GM21786 (cell line): ENCODE measurements at regions not wholly inside any gene's neighbourhood (a gene's known extent, or its start where the extent isn't known, plus 50 kb on each side); places are given as distances from the start of the nearest gene placed in this dataset.

Experiments
- ATAC-seq: cut with Tn5 transposase; IDR thresholded peaks from one replicate; pipeline ENCODE4 v1.9.1; 2021; ENCODE audit not compliant: unreplicated experiment

GRCh38 chr20:51163996-51164600, 141.2 kb upstream of the KCNG1 start:
- ATAC-seq: no peak

GRCh38 chr20:51162015-51162414, 139.1 kb upstream of the KCNG1 start:
- ATAC-seq: no peak

DNA sequence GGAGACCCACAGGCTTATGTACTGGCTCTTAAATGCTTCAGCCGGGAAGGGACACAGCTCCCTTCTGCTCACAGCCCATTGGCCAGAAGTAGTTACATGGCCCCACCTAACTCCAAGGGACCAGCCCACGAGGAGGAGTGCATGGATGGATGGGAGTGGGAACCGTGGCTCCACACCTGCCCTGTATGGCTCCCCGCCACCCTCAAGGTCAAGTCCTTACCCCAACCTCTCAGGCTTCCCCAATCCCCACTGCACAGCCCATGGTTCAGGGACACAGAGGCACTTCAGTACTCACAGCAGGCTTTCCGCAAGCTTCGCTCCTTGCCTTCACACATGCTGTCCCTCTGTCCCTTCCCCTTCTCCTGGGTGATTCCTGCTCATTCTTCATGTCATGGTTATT, 137.9 kb upstream of the KCNG1 start:
- no peak for ATAC-seq

GRCh38 chr20:51159981-51160380, 137.1 kb upstream of the KCNG1 start:
- ATAC-seq: no peak

- no peak for ATAC-seq
Observed at GRCh38 chr20:51159303-51159702, 136.4 kb upstream of the KCNG1 start.

- ATAC-seq: no peak
Observed at GRCh38 chr20:51158226-51158625, 135.3 kb upstream of the KCNG1 start.

- no peak for ATAC-seq
Observed at GRCh38 chr20:51156041-51156982, 133.4 kb upstream of the KCNG1 start.

DNA sequence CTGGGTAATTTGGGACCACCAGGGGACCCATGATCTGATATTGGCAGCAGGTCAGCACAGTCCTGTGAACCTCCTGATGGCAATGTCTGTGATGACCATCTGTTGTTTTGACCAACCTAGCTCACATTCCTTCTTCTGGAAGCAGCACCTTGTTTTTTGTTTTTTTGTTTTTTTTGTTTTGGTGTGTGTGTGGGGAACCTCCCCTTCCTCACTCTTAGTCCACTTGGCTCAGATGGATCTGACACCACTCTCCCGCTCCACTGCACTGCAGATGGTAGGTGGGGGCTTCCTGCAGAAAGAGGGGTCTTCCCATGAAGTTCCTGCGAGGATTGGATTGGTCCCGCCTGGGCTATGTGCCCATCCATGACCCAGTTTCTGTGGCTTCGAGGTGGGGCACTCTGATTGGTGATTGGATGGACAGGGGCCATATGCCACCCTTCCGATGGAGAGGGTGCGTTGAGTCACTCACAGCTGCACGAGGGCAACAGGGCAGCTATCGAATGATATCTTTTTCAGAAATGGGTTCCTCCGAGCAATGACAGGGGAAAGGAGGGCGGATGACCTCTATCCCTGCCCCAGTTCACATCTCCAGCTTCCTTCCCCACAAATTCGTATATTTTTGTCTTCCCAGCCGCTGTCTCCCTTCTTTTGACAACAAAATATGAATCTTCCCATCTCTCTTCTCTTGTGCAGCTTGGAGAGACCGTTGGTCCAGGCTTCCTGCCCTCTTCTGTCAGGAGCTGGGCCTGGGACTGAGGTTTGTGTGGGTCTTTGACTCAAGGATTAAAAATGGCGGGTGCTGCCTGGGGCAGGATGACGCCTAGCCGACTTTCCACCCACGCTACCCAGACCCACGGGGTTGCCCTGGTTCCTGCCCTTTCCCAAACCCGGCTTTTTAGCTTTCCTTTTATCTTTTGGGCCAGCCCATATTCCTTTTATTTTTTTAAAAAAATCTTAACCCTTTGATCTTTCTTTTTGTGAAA, 132.1 kb upstream of the KCNG1 start:
- ATAC-seq: no peak

GRCh38 chr20:51153867-51154707, 131.2 kb upstream of the KCNG1 start:
- ATAC-seq: no peak

DNA sequence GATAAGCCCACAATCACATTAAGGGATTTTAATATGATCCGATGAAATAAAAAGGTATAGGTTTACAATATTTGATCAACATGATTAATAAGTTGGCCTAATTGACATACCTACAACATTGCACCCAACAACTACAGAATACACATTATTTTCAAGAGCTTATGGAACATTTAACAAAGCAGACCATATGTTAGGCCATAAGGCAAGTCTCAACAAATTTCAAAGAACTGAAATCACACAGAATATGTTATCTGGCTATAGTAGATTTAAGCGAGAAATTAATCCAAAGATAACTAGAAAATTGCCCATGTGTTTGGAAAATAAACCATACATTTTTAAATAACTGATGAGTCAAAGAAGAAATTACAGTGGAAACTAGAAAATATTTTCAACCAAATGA, 126.0 kb upstream of the KCNG1 start:
- ATAC-seq: no peak

GRCh38 chr20:51144476-51144875, 121.6 kb upstream of the KCNG1 start:
- no peak for ATAC-seq

DNA sequence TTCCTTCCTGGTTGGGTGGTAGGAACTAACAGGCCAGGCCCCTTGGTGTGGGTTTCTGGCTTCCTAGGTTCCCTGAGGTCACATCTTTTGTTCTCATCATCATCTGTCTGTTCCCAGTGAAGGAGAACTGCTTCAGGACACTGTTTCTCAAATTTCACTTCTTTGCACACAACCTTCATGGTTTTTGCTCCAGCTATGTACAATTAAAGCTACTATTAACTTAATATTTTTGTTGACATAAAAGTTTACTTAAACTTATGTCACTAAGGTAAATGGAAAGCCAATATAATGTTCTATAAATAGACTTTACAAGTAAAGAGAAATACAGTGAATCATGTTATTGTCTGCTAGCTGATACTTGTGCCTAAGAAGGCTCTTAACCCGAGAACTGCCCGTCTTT, 120.7 kb upstream of the KCNG1 start:
- no peak for ATAC-seq

DNA sequence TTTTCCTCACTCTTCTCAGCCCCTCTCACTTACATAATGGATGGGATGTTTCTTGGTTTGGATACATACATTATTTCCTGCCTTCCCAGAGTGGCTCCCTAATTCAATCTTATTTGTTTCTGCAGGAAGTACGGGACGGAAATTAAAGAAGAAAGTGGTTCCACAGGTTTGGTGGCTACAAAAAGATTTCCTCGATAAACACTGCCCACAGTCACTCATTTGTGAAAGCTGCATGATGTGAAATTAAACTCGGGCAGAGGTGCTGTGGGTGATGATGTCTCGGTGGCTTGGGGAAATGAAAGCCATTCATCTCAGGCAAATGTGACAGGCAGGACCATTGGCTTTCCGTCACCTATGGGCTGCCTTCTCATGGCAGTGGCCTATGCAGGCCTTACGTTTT, 119.5 kb upstream of the KCNG1 start:
- no peak for ATAC-seq

DNA sequence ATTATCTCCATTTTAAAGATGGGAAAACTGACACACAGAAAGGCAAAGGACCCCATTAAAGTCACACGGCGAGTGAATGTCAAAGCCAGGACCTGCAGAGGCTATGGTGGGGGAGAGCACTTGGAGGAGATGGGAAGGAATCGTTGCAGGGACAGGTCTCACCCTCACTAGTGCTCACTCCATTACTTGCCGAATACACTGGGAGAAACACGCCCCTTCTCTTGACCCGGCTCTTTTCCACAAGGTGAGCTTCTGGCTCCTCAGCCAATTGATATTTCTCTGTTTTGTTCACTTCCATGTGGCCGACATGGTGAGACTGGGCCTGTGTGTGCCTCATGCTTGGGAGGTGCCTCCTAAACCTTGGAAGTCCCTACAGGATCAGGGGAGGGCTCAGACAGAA, 117.8 kb upstream of the KCNG1 start:
- no peak for ATAC-seq

DNA sequence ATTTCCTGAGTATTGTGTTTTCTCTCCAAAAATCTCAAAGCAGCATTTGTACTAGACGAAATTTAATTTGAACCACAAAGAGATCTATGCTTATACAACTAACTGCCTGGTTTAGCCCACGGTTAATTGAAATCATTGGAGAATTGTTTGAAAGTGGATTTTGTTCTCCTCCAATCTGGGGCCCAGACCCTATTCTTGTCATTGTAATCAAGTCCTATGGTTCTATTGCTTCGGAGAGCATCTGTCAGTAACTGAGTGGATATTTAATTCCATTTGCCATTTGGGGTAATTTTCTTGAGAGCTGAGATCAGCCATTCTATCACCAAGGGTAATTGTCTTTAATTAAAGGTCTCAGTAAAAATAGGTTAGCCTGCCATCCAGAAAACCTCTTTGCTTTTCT, 117.0 kb upstream of the KCNG1 start:
- ATAC-seq: no peak

GRCh38 chr20:51138576-51138975, 115.7 kb upstream of the KCNG1 start:
- no peak for ATAC-seq

GRCh38 chr20:51137461-51137860, 114.6 kb upstream of the KCNG1 start:
- ATAC-seq: no peak

DNA sequence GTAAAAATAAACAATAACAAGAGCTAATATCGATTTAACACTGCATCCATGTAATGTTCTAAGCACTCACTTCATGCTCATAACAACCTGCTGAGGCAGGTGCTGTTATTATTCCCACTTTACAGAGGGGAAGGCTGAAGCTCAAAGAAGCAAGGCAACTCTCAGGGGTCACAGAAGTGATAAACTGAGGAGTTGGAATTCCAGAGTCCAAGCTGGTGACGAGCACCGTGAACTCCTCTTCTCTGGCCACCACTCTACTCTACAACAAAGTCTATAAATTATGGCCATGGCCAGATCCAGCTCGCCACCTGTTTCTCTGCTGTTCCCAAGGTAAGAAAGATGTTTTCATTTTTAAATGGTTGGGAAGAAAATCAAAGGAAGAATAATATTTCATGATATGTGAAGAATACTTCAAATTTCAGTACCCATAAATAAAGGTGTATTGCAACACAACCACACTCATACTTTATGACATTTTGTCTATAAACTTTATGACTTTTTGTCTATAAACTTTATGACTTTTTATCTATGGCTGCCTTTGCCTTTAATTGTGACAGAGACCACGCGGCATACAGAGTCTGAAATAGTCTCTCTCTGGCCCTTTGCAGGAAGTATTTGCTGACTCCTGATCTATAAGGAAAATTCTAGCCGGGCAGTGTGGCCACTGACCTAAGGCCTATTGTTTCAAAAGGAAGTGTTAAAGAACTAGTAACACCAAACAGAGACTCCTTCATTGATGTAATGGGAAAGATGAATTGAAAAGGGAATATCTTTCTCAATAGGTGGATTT, 113.2 kb upstream of the KCNG1 start:
- ATAC-seq: no peak

DNA sequence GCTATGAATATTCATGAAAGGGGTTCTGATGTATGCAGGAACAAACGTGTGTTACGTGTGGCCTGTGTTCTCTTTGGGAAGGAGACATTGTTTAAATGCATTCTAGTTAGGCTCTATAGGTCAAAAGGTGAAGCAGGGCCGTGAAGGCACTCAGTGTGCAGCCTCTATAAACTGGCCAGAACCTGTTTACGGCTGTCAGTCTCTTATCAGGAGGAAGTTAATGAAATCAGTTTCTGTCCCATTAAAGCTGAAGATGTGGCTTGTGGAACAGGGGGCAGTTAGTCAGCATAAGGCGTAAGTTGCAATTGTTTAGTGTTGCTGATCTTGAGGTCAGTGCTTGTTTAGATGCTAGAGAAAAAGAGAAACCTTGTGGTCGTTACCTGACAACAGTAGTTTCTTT, 111.5 kb upstream of the KCNG1 start:
- no peak for ATAC-seq

- ATAC-seq: no peak
Observed at GRCh38 chr20:51132279-51132678, 109.4 kb upstream of the KCNG1 start.
